PC-3 (cell line): ENCODE measurements at regions not wholly inside any gene's neighbourhood (a gene's known extent, or its start where the extent isn't known, plus 50 kb on each side); places are given as distances from the start of the nearest gene placed in this dataset.

ENCODE experiments used
- EZH2 ChIP-seq: fragments of 300-600 bp; sonication (generic); IDR thresholded peaks from one replicate; pipeline ENCODE4 v1.6.1; 2017; ENCODE audit warnings: antibody characterized with exemption, mild to moderate bottlenecking, low read length; ENCODE audit not compliant: unreplicated experiment
- TF ChIP-seq, protein P1 (sequence below): fragments of 300-600 bp; sonication (generic); conservative IDR thresholded peaks from 2 replicates; pipeline ENCODE4 v1.5.1; 2017; ENCODE audit warnings: antibody characterized with exemption, low read depth, mild to moderate bottlenecking, low read length

DNA sequence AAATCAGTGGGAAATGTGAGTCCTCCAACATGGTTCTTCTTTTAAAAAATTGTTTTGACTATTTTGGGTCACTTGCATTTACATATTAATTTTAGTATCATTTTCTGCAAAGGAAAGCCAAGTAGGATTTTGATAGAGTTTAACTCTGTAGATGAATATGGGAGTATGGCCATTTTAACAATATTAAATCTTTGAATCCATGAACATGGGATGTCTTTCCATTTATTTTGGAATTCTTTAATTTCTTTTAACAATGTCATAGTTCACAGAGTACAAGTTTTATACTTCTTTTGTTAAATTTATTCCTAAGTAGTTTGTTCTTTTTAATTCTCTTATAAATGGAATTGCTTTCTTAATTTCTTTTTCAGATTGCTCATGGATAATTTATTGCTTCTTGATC is 56.5 kb upstream of the ARMC2 start:
- TF ChIP-seq, protein P1, sequence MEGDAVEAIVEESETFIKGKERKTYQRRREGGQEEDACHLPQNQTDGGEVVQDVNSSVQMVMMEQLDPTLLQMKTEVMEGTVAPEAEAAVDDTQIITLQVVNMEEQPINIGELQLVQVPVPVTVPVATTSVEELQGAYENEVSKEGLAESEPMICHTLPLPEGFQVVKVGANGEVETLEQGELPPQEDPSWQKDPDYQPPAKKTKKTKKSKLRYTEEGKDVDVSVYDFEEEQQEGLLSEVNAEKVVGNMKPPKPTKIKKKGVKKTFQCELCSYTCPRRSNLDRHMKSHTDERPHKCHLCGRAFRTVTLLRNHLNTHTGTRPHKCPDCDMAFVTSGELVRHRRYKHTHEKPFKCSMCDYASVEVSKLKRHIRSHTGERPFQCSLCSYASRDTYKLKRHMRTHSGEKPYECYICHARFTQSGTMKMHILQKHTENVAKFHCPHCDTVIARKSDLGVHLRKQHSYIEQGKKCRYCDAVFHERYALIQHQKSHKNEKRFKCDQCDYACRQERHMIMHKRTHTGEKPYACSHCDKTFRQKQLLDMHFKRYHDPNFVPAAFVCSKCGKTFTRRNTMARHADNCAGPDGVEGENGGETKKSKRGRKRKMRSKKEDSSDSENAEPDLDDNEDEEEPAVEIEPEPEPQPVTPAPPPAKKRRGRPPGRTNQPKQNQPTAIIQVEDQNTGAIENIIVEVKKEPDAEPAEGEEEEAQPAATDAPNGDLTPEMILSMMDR, result no peak
- TF ChIP-seq EZH2, result no peak
